CD8-positive, alpha-beta memory T cell (primary cell): ENCODE measurements at regions not wholly inside any gene's neighbourhood (a gene's known extent, or its start where the extent isn't known, plus 50 kb on each side); places are given as distances from the start of the nearest gene placed in this dataset.

Experiments
- CTCF ChIA-PET: fragments of 350-600 bp; sonication (Branson Sonifier 250); formaldehyde crosslinking; loops from one replicate; lab custom pipeline; 2021; ENCODE audit warnings: antibody characterized with exemption; lab: Charles Lee
- POLR2A ChIA-PET: fragments of 350-600 bp; sonication (Branson Sonifier 250); formaldehyde crosslinking; loops from one replicate; lab custom pipeline; 2021; ENCODE audit warnings: antibody characterized with exemption; lab: Charles Lee
- DNase-seq, 5 donors: peaks; one replicate each; pipeline versions ENCODE4 v3.0.0 to v3.0.0-alpha.2; 2020 to 2022; ENCODE audit warnings: mixed read lengths in 1 of 5
- H3K27ac ChIP-seq: one replicate; pipeline ENCODE4 v1.7.0; 2013; ENCODE audit warnings: low read depth, mild to moderate bottlenecking, low read length, moderate library complexity
- H3K27me3 ChIP-seq: 2 replicates; pipeline ENCODE4 v1.7.0; 2013; ENCODE audit warnings: low read length, mild to moderate bottlenecking; ENCODE audit not compliant: insufficient read depth, poor library complexity, severe bottlenecking
- H3K36me3 ChIP-seq: 2 replicates; pipeline ENCODE4 v1.7.0; 2013; ENCODE audit warnings: mild to moderate bottlenecking, low read length, moderate library complexity; ENCODE audit not compliant: insufficient read depth
- H3K4me1 ChIP-seq: 2 replicates; pipeline ENCODE4 v1.7.0; 2013; ENCODE audit warnings: mild to moderate bottlenecking, low read length, moderate library complexity; ENCODE audit not compliant: insufficient read depth
- H3K4me3 ChIP-seq: 2 replicates; pipeline ENCODE4 v1.7.0; 2013; ENCODE audit warnings: mild to moderate bottlenecking, low read length
- H3K9me3 ChIP-seq: 2 replicates; pipeline ENCODE4 v1.7.0; 2013; ENCODE audit warnings: mild to moderate bottlenecking, low read length
- H3K27ac Mint-ChIP-seq, 8 donors: one replicate each; pipeline ENCODE4 v1.8.0; 2020 to 2021; ENCODE audit warnings: mixed read lengths in 8 of 8, mild to moderate bottlenecking in 6 of 8, inconsistent platforms in 3 of 8, moderate library complexity in 3 of 8
- H3K27me3 Mint-ChIP-seq, 2 donors: one replicate each; pipeline ENCODE4 v1.8.0; 2020 to 2021; ENCODE audit warnings: mixed read lengths in 2 of 2, mild to moderate bottlenecking in 1 of 2, moderate library complexity in 1 of 2
- H3K36me3 Mint-ChIP-seq, 3 donors: one replicate each; pipeline ENCODE4 v1.8.0; 2020 to 2021; ENCODE audit warnings: mixed read lengths in 3 of 3, inconsistent platforms in 1 of 3, mild to moderate bottlenecking in 1 of 3
- H3K4me1 Mint-ChIP-seq, 3 donors: one replicate each; pipeline ENCODE4 v1.8.0; 2020 to 2021; ENCODE audit warnings: mixed read lengths in 3 of 3, inconsistent platforms in 1 of 3, mild to moderate bottlenecking in 1 of 3
- H3K4me3 Mint-ChIP-seq, 7 donors: one replicate each; pipeline ENCODE4 v1.8.0; 2020 to 2021; ENCODE audit warnings: mixed read lengths in 7 of 7, mild to moderate bottlenecking in 6 of 7, moderate library complexity in 4 of 7, inconsistent platforms in 2 of 7
- H3K9me3 Mint-ChIP-seq, 5 donors: one replicate each; pipeline ENCODE4 v1.8.0; 2020 to 2022; ENCODE audit warnings: mixed read lengths in 5 of 5, mild to moderate bottlenecking in 3 of 5, moderate library complexity in 2 of 5, inconsistent platforms in 1 of 5

- no peaks in the 10 kb centered on the region for H3K4me1 Mint-ChIP-seq
- Histone ChIP-seq H3K9me3 (no peaks in the 10 kb centered on the region), H3K36me3 (no peaks in the 10 kb centered on the region), H3K4me1 (no peaks in the 10 kb centered on the region), H3K27me3 (no peaks in the 10 kb centered on the region), H3K4me3 (no peak overlapping the region), H3K27ac (no peak overlapping the region)
- ChIA-PET CTCF (no interaction called here), POLR2A (no interaction called here)
- H3K27me3 Mint-ChIP-seq, result no peaks in the 10 kb centered on the region
- H3K27ac Mint-ChIP-seq, result no peak overlapping the region
- no peaks in the 10 kb centered on the region for H3K36me3 Mint-ChIP-seq
- peaks cover 0 to 3% (median 2%) of the 10 kb centered on the region in 5 donors for H3K9me3 Mint-ChIP-seq
- H3K4me3 Mint-ChIP-seq, result no peak overlapping the region
- DNase-seq, result no peak
Observed at GRCh38 chr14:53744857-53745256, 211.8 kb downstream of the BMP4 start.

DNA sequence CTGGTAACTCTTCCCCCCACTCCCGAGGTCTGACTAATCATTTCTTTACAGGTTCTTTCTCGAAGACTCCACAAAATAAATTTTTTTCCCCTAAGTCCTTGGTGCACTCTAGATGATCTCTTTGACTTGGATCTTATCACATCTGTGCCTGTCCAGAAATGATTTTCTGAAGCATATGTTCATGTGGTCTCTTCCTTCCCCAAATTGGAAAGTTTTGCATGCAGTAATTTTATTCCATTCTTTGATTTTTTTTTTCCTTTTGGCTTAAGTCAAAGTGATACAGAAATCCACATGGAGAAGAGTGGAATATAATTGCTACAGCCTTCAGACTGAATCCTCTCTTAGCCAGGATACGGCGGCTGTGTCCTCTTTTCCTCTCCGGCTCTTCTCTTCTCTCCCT is 213.3 kb downstream of the BMP4 start:
- no peaks in the 10 kb centered on the region for H3K27me3 Mint-ChIP-seq
- Histone ChIP-seq H3K27me3 (no peaks in the 10 kb centered on the region), H3K9me3 (no peaks in the 10 kb centered on the region), H3K36me3 (no peaks in the 10 kb centered on the region), H3K4me1 (no peaks in the 10 kb centered on the region), H3K27ac (no peak overlapping the region), H3K4me3 (no peak overlapping the region)
- H3K4me1 Mint-ChIP-seq, result no peaks in the 10 kb centered on the region
- ChIA-PET POLR2A (no interaction called here), CTCF (no interaction called here)
- H3K36me3 Mint-ChIP-seq, result no peaks in the 10 kb centered on the region
- H3K9me3 Mint-ChIP-seq, result peaks cover 0 to 7% (median 0%) of the 10 kb centered on the region in 5 donors
- no peak overlapping the region for H3K4me3 Mint-ChIP-seq
- no peak overlapping the region for H3K27ac Mint-ChIP-seq
- no peak for DNase-seq

- Mint-ChIP-seq H3K27ac (no peak overlapping the region), H3K9me3 (peaks cover 0 to 7% (median 0%) of the 10 kb centered on the region in 5 donors), H3K36me3 (no peaks in the 10 kb centered on the region), H3K27me3 (no peaks in the 10 kb centered on the region), H3K4me3 (no peak overlapping the region), H3K4me1 (no peaks in the 10 kb centered on the region)
- H3K36me3 ChIP-seq, result no peaks in the 10 kb centered on the region
- POLR2A ChIA-PET, result no interaction called here
- DNase-seq, result no peak
- H3K9me3 ChIP-seq, result no peaks in the 10 kb centered on the region
- CTCF ChIA-PET, result no interaction called here
- no peaks in the 10 kb centered on the region for H3K4me1 ChIP-seq
- no peak overlapping the region for H3K4me3 ChIP-seq
- no peaks in the 10 kb centered on the region for H3K27me3 ChIP-seq
- no peak overlapping the region for H3K27ac ChIP-seq
Observed at GRCh38 chr14:53742233-53742620, 214.4 kb downstream of the BMP4 start.

- CTCF ChIA-PET, result interaction anchor here (1.0 kb wide), 1 partner anchor 10 kb away, joined by 3 read pairs; no protein-coding TSS in a partner anchor
- Mint-ChIP-seq H3K36me3 (no peaks in the 10 kb centered on the region), H3K4me1 (no peaks in the 10 kb centered on the region), H3K4me3 (no peak overlapping the region), H3K27me3 (no peaks in the 10 kb centered on the region), H3K9me3 (peaks cover 0 to 9% (median 0%) of the 10 kb centered on the region in 5 donors), H3K27ac (no peak overlapping the region)
- Histone ChIP-seq H3K9me3 (no peaks in the 10 kb centered on the region), H3K4me3 (no peak overlapping the region), H3K27ac (no peak overlapping the region), H3K36me3 (no peaks in the 10 kb centered on the region), H3K27me3 (no peaks in the 10 kb centered on the region), H3K4me1 (no peaks in the 10 kb centered on the region)
- DNase-seq, result no peak
- POLR2A ChIA-PET, result no interaction called here
Observed at GRCh38 chr14:53741479-53742232, 215.0 kb downstream of the BMP4 start.

DNA sequence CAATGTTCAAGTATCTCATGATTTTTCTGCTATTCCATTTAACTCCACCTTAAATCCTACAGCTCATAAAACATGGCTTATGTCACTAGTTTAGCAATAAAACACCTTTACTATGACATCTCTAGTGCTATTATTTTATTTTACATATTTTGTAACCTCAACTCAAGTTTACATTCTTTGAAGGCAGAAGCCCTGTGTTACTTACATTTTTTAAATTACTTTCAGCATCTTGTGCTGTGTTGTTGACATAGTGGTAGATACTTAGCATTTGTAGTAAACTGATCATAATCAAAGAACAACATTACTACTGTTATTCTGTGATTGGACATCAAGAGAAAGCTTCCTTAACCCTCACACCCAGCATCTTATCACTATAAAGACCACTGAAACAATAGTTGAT is 216.1 kb downstream of the BMP4 start:
- Mint-ChIP-seq H3K36me3 (no peaks in the 10 kb centered on the region), H3K27ac (no peak overlapping the region), H3K4me3 (no peak overlapping the region), H3K27me3 (no peaks in the 10 kb centered on the region), H3K9me3 (peaks cover 0 to 9% (median under 1%) of the 10 kb centered on the region in 5 donors), H3K4me1 (no peaks in the 10 kb centered on the region)
- CTCF ChIA-PET, result interaction anchor here (1.0 kb wide), 1 partner anchor 9 kb away, joined by 3 read pairs; no protein-coding TSS in a partner anchor
- Histone ChIP-seq H3K9me3 (no peaks in the 10 kb centered on the region), H3K4me3 (no peak overlapping the region), H3K27me3 (no peaks in the 10 kb centered on the region), H3K27ac (no peak overlapping the region), H3K4me1 (no peaks in the 10 kb centered on the region), H3K36me3 (no peaks in the 10 kb centered on the region)
- POLR2A ChIA-PET, result no interaction called here
- no peak for DNase-seq

DNA sequence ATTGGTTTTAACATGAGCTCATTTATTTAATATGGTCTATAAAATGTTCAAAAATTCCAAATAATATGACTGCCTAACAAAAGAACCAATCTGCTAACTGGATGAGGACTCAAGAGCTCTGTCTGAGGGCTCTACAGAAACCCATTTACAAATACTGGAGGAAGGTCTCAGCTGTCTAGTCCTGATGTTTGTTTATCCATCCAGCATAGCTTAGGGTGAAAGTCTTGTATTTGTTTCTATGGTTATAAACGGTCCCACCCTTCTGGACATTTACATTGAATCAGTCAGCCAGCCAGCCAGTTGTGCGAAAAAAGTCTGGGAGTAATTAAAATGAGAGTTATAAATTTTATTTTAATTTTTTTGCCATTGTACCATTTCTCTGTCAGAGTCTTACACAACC is 220.7 kb downstream of the BMP4 start:
- Histone ChIP-seq H3K27me3 (no peaks in the 10 kb centered on the region), H3K4me1 (no peaks in the 10 kb centered on the region), H3K36me3 (no peaks in the 10 kb centered on the region), H3K9me3 (no peaks in the 10 kb centered on the region), H3K4me3 (no peak overlapping the region), H3K27ac (no peak overlapping the region)
- no peak overlapping the region for H3K4me3 Mint-ChIP-seq
- peaks cover 0 to 10% (median 2%) of the 10 kb centered on the region in 5 donors for H3K9me3 Mint-ChIP-seq
- peaks cover 0 to 1% of the 10 kb centered on the region in 2 donors for H3K27me3 Mint-ChIP-seq
- no peaks in the 10 kb centered on the region for H3K4me1 Mint-ChIP-seq
- POLR2A ChIA-PET, result no interaction called here
- CTCF ChIA-PET, result no interaction called here
- no peak for DNase-seq
- no peaks in the 10 kb centered on the region for H3K36me3 Mint-ChIP-seq
- no peak overlapping the region for H3K27ac Mint-ChIP-seq

- no peak overlapping the region for H3K27ac Mint-ChIP-seq
- H3K9me3 Mint-ChIP-seq, result peaks cover 4 to 12% (median 6%) of the 10 kb centered on the region in 5 donors
- ChIA-PET CTCF (no interaction called here), POLR2A (no interaction called here)
- no peak for DNase-seq
- Histone ChIP-seq H3K9me3 (no peaks in the 10 kb centered on the region), H3K4me3 (no peak overlapping the region), H3K4me1 (no peaks in the 10 kb centered on the region), H3K27ac (no peak overlapping the region), H3K36me3 (no peaks in the 10 kb centered on the region), H3K27me3 (no peaks in the 10 kb centered on the region)
- H3K4me3 Mint-ChIP-seq, result no peak overlapping the region
- H3K27me3 Mint-ChIP-seq, result no peaks in the 10 kb centered on the region
- no peaks in the 10 kb centered on the region for H3K4me1 Mint-ChIP-seq
- no peaks in the 10 kb centered on the region for H3K36me3 Mint-ChIP-seq
Observed at GRCh38 chr14:53723221-53723620, 233.4 kb downstream of the BMP4 start.

GRCh38 chr14:53719536-53719935 is 237.1 kb downstream of the BMP4 start:
- no peaks in the 10 kb centered on the region for H3K27me3 ChIP-seq
- Mint-ChIP-seq H3K4me3 (no peak overlapping the region), H3K27me3 (no peaks in the 10 kb centered on the region), H3K4me1 (no peaks in the 10 kb centered on the region), H3K36me3 (no peaks in the 10 kb centered on the region), H3K27ac (no peak overlapping the region), H3K9me3 (peaks cover 4 to 13% (median 6%) of the 10 kb centered on the region in 5 donors)
- ChIA-PET CTCF (no interaction called here), POLR2A (no interaction called here)
- no peaks in the 10 kb centered on the region for H3K4me1 ChIP-seq
- H3K4me3 ChIP-seq, result no peak overlapping the region
- no peak for DNase-seq
- H3K27ac ChIP-seq, result no peak overlapping the region
- H3K36me3 ChIP-seq, result no peaks in the 10 kb centered on the region
- no peaks in the 10 kb centered on the region for H3K9me3 ChIP-seq
